ENCODE measurements at regions not wholly inside any gene's neighbourhood (a gene's known extent, or its start where the extent isn't known, plus 50 kb on each side); places are given as distances from the start of the nearest gene placed in this dataset.

- no peak for TF ChIP-seq CTCF (IDR thresholded peaks at IDR 0.05)
- no peak for TF ChIP-seq EP300 (IDR thresholded peaks at IDR 0.05)
Observed at GRCh38 chr10:129038522-129038921, 428.5 kb upstream of the MGMT start.

All from ovary (tissue), 3 donors.